ENCODE measurements at regions not wholly inside any gene's neighbourhood (a gene's known extent, or its start where the extent isn't known, plus 50 kb on each side); places are given as distances from the start of the nearest gene placed in this dataset.

GRCh38 chrX:128807367-128807766 lies 715.9 kb downstream of the SMARCA1 start:
- TF ChIP-seq POLR2A (IDR thresholded peaks at IDR 0.05; ENCODE audit: low read length), result no peak
- no peak for TF ChIP-seq GATA1 (IDR thresholded peaks at IDR 0.05; ENCODE audit: low read depth, low read length)
